SKM-1 treated with dmso at 0.1 percent for 144 hours (cell line): ENCODE measurements at regions not wholly inside any gene's neighbourhood (a gene's known extent, or its start where the extent isn't known, plus 50 kb on each side); places are given as distances from the start of the nearest gene placed in this dataset.

ENCODE experiments used
- DNase-seq: peaks from one replicate; lab custom pipeline; 2025; ENCODE audit not compliant: unreplicated experiment; lab: John Stamatoyannopoulos, UW

- DNase-seq, result no peak
Observed at GRCh38 chr10:1928606-1929005, 191.3 kb upstream of the ADARB2 start.

GRCh38 chr10:1923998-1924397, 186.7 kb upstream of the ADARB2 start:
- no peak for DNase-seq

GRCh38 chr10:1923586-1923985, 186.3 kb upstream of the ADARB2 start:
- DNase-seq, result no peak

- DNase-seq, result no peak
Observed at GRCh38 chr10:1920941-1921340, 183.6 kb upstream of the ADARB2 start.

GRCh38 chr10:1920127-1920526, 182.8 kb upstream of the ADARB2 start:
- DNase-seq, result no peak

GRCh38 chr10:1911771-1912170, 174.4 kb upstream of the ADARB2 start:
- DNase-seq, result no peak

- no peak for DNase-seq
Observed at GRCh38 chr10:1903982-1904381, 166.7 kb upstream of the ADARB2 start.

GRCh38 chr10:1896153-1896552, 158.8 kb upstream of the ADARB2 start:
- DNase-seq, result no peak

GRCh38 chr10:1895691-1896090, 158.4 kb upstream of the ADARB2 start:
- DNase-seq, result no peak

- no peak for DNase-seq
Observed at GRCh38 chr10:1894912-1895311, 157.6 kb upstream of the ADARB2 start.

GRCh38 chr10:1893941-1894340, 156.6 kb upstream of the ADARB2 start:
- DNase-seq, result no peak

- no peak for DNase-seq
Observed at GRCh38 chr10:1886039-1886438, 148.7 kb upstream of the ADARB2 start.

GRCh38 chr10:1882728-1883127, 145.4 kb upstream of the ADARB2 start:
- DNase-seq, result no peak

- no peak for DNase-seq
Observed at GRCh38 chr10:1882180-1882579, 144.9 kb upstream of the ADARB2 start.

GRCh38 chr10:1881636-1882035, 144.3 kb upstream of the ADARB2 start:
- no peak for DNase-seq

GRCh38 chr10:1874533-1874932, 137.2 kb upstream of the ADARB2 start:
- no peak for DNase-seq

- no peak for DNase-seq
Observed at GRCh38 chr10:1873661-1874315, 136.5 kb upstream of the ADARB2 start.

GRCh38 chr10:1872151-1872726, 134.9 kb upstream of the ADARB2 start:
- DNase-seq, result no peak

- DNase-seq, result no peak
Observed at GRCh38 chr10:1870491-1870890, 133.2 kb upstream of the ADARB2 start.

- no peak for DNase-seq
Observed at GRCh38 chr10:1869861-1870260, 132.5 kb upstream of the ADARB2 start.

GRCh38 chr10:1860351-1860750, 123.0 kb upstream of the ADARB2 start:
- no peak for DNase-seq

GRCh38 chr10:1858547-1858946, 121.2 kb upstream of the ADARB2 start:
- DNase-seq, result no peak

GRCh38 chr10:1858048-1858447, 120.7 kb upstream of the ADARB2 start:
- no peak for DNase-seq
